ENCODE measurements at regions not wholly inside any gene's neighbourhood (a gene's known extent, or its start where the extent isn't known, plus 50 kb on each side); places are given as distances from the start of the nearest gene placed in this dataset.

DNA sequence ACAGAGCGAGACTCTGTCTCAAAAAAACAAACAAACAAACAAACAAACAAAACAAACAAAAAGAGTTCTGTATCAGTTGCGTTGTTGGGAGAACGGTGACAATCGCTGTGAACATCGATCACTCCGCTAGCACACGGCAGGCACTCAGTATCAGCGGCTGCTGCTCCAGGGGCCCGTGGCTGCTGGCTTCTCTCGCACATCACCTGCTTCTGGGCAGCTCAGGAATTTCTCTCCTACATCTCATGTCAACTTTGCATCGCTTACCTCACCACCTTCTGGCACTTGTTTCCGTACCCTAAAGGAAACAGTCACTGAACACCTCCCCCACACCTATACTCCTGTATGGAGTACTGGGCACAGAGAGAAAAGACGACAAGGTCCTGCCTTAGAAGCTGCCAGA is 70.3 kb upstream of the WNT7B start:
- TF ChIP-seq, protein P1, sequence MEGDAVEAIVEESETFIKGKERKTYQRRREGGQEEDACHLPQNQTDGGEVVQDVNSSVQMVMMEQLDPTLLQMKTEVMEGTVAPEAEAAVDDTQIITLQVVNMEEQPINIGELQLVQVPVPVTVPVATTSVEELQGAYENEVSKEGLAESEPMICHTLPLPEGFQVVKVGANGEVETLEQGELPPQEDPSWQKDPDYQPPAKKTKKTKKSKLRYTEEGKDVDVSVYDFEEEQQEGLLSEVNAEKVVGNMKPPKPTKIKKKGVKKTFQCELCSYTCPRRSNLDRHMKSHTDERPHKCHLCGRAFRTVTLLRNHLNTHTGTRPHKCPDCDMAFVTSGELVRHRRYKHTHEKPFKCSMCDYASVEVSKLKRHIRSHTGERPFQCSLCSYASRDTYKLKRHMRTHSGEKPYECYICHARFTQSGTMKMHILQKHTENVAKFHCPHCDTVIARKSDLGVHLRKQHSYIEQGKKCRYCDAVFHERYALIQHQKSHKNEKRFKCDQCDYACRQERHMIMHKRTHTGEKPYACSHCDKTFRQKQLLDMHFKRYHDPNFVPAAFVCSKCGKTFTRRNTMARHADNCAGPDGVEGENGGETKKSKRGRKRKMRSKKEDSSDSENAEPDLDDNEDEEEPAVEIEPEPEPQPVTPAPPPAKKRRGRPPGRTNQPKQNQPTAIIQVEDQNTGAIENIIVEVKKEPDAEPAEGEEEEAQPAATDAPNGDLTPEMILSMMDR (IDR thresholded peaks at IDR 0.05): no peak
- TF ChIP-seq ZNF423 (CRISPR knock-in tag; IDR thresholded peaks at IDR 0.05): no peak
- TF ChIP-seq CBFB (CRISPR knock-in tag; IDR thresholded peaks at IDR 0.05; ENCODE audit: low read depth): no peak
- TF ChIP-seq NR3C1 (CRISPR knock-in tag; conservative IDR thresholded peaks at IDR 0.05; ENCODE audit: low read depth): no peak
- TF ChIP-seq, protein P2, sequence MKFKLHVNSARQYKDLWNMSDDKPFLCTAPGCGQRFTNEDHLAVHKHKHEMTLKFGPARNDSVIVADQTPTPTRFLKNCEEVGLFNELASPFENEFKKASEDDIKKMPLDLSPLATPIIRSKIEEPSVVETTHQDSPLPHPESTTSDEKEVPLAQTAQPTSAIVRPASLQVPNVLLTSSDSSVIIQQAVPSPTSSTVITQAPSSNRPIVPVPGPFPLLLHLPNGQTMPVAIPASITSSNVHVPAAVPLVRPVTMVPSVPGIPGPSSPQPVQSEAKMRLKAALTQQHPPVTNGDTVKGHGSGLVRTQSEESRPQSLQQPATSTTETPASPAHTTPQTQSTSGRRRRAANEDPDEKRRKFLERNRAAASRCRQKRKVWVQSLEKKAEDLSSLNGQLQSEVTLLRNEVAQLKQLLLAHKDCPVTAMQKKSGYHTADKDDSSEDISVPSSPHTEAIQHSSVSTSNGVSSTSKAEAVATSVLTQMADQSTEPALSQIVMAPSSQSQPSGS (CRISPR knock-in tag; IDR thresholded peaks at IDR 0.05; ENCODE audit: borderline replicate concordance, low read depth): no peak
